ENCODE measurements at regions not wholly inside any gene's neighbourhood (a gene's known extent, or its start where the extent isn't known, plus 50 kb on each side); places are given as distances from the start of the nearest gene placed in this dataset.

- DNase-seq, result no peak
These were observed 1145.7 kb downstream of the EPHA3 start for GRCh38 chr3:90253131-90253530.

- no peak for DNase-seq
These were observed 1154.3 kb downstream of the EPHA3 start for GRCh38 chr3:90261481-90262433.

Measured in inflammatory macrophage (primary cell).